ENCODE measurements at regions not wholly inside any gene's neighbourhood (a gene's known extent, or its start where the extent isn't known, plus 50 kb on each side); places are given as distances from the start of the nearest gene placed in this dataset.

- DNase-seq, result no peak
Measured at GRCh38 chr15:26177816-26178215, 314.7 kb upstream of the ATP10A start.

GRCh38 chr15:26176831-26177230 lies 313.7 kb upstream of the ATP10A start:
- no peak for DNase-seq

- no peak for DNase-seq
Measured at GRCh38 chr15:26171266-26171665, 308.1 kb upstream of the ATP10A start.

GRCh38 chr15:26166429-26166828 lies 303.3 kb upstream of the ATP10A start:
- DNase-seq, result no peak

GRCh38 chr15:26165546-26165945 lies 302.4 kb upstream of the ATP10A start:
- no peak for DNase-seq

- DNase-seq, result no peak
Measured at GRCh38 chr15:26160343-26160742, 297.2 kb upstream of the ATP10A start.

GRCh38 chr15:26158176-26158575 lies 295.0 kb upstream of the ATP10A start:
- no peak for DNase-seq

GRCh38 chr15:26157081-26157480 lies 294.0 kb upstream of the ATP10A start:
- DNase-seq, result no peak

GRCh38 chr15:26156051-26156450 lies 292.9 kb upstream of the ATP10A start:
- DNase-seq, result no peak

GRCh38 chr15:26148156-26148860 lies 285.2 kb upstream of the ATP10A start:
- DNase-seq, result no peak

GRCh38 chr15:26146202-26146601 lies 283.1 kb upstream of the ATP10A start:
- no peak for DNase-seq

- DNase-seq, result no peak
Measured at GRCh38 chr15:26145796-26146195, 282.7 kb upstream of the ATP10A start.

- DNase-seq, result no peak
Measured at GRCh38 chr15:26144836-26145235, 281.7 kb upstream of the ATP10A start.

GRCh38 chr15:26143221-26143620 lies 280.1 kb upstream of the ATP10A start:
- DNase-seq, result no peak

GRCh38 chr15:26134812-26135211 lies 271.7 kb upstream of the ATP10A start:
- DNase-seq, result no peak

- DNase-seq, result no peak
Measured at GRCh38 chr15:26134152-26134551, 271.0 kb upstream of the ATP10A start.

- no peak for DNase-seq
Measured at GRCh38 chr15:26132811-26133210, 269.7 kb upstream of the ATP10A start.

- DNase-seq, result no peak
Measured at GRCh38 chr15:26129852-26130251, 266.7 kb upstream of the ATP10A start.

GRCh38 chr15:26128611-26129140 lies 265.5 kb upstream of the ATP10A start:
- DNase-seq, result no peak

GRCh38 chr15:26126819-26127387 lies 263.8 kb upstream of the ATP10A start:
- DNase-seq, result no peak

GRCh38 chr15:26126070-26126469 lies 262.9 kb upstream of the ATP10A start:
- DNase-seq, result no peak

GRCh38 chr15:26125664-26126063 lies 262.5 kb upstream of the ATP10A start:
- DNase-seq, result no peak

GRCh38 chr15:26119322-26119721 lies 256.2 kb upstream of the ATP10A start:
- no peak for DNase-seq

- no peak for DNase-seq
Measured at GRCh38 chr15:26115229-26115943, 252.3 kb upstream of the ATP10A start.
